GM21528 (cell line): ENCODE measurements at regions not wholly inside any gene's neighbourhood (a gene's known extent, or its start where the extent isn't known, plus 50 kb on each side); places are given as distances from the start of the nearest gene placed in this dataset.
"Not testable (repeated sequence)": the region's sequence is repeated elsewhere in the genome, so short reads cannot be mapped to it uniquely, and the experiment has no call there.

Source experiments
- ATAC-seq: cut with Tn5 transposase; IDR thresholded peaks from one replicate; pipeline ENCODE4 v1.9.1; 2021; ENCODE audit warnings: mild to moderate bottlenecking, moderate library complexity; ENCODE audit not compliant: unreplicated experiment, low FRiP score

DNA sequence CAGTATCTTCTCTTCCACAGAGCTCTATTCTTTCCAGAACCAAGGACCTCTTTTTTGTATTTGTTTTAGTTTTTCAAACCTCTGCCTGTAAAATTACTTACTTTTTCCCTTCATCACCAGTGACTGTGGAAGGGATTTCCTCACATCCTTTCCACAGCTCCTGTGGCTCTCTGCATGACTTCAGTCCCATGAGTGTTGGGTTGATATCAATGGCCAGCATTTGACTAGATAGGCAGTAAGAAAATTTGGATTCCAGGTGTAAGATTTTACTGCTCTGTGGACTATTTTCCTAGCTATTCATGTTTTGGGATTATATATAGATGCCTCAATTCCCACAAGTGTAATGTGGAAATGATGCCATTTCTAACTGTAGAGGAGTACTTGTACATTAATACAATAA, 171.5 kb upstream of the PTBP2 start:
- no peak for ATAC-seq

DNA sequence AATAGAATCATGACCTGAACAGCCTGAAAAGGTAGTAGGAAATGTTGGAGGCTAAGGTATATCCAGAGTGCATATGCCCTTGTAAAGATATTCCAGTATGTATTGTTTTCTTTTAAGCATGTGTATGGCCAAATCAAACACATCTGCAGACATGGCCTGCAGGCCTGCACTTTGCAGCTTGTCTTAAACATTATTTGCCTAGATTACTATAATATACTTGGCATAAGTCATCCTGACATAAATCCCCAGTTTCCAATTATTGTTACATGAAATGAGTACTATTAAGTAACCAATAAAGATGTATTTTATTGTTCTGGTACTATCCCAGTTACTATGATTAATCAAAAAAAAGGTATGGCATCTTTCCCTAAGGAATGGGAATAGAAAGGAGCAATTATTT, 169.1 kb upstream of the PTBP2 start:
- no peak for ATAC-seq

DNA sequence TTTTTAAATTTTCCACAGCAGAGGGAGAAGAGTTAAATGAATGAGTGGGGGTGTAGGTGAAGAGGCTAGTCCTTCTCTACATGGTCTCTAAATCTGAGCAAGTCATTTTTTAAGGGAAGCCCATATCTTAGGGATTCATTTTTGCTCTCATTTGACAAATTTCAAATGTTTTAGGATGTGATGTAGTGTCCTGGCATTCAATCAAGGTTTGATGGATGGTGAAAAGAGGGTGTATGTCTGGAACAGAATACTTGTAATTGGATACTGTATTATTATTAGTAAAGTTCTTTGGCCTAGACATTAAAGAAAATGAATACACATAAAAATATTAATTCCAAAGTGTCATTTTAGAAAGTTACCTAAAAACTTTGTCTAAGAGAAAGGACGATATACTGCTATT, 167.8 kb upstream of the PTBP2 start:
- no peak for ATAC-seq

DNA sequence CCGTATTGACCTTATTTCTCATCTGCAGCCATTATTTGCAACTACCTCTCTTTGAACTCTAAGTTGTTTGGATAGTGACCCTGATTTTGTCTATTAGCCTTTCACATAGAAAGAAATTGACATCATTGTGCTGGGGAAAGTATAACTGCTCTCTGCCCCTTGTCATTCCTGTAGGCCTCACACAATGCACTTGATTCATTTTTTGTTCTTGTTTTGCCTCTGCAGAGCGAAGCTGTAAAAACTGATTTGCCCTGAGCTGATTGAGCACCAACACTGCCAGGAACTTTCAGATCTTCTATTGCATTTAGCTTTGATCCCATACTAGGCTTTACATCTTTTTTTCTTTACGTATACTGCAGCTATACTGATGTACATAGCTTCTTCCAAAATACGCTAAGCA, 167.2 kb upstream of the PTBP2 start:
- no peak for ATAC-seq

DNA sequence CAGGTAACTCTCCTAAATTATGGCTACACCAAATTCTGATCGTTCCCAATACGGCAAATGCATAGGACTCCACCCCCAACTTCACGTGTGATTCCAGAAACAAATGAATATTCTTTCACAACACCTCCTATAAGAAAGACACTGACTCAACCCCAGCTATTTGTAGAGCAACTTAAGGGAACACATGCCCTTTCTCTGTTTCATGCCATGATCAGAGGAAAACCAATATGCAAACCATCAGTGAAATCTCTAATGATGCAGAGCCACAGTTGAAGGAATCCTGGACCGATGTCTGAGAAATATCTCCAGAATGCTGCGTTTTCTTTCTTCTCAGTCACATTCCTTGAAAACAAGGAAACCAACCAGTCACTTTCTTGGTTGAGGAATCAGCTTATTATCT, 164.2 kb upstream of the PTBP2 start:
- no peak for ATAC-seq

DNA sequence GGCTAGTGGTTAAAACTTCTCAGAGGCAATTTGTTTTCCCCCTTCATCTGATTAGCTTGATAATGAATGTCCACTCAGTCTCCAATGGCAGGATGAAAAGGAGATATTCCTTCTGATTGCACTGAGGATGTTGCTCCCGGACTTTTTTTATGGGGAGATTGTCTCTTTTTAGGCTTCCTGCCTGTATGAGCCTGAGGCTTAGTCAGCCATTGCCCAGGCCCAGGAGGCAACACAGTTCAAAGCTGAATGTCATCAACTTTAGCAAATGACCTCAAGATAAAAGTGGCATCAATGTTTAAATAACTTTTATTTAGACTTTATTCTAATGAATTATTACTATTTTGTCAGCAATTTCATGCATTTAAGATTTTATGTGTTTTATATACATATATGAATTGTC, 162.9 kb upstream of the PTBP2 start:
- no peak for ATAC-seq

DNA sequence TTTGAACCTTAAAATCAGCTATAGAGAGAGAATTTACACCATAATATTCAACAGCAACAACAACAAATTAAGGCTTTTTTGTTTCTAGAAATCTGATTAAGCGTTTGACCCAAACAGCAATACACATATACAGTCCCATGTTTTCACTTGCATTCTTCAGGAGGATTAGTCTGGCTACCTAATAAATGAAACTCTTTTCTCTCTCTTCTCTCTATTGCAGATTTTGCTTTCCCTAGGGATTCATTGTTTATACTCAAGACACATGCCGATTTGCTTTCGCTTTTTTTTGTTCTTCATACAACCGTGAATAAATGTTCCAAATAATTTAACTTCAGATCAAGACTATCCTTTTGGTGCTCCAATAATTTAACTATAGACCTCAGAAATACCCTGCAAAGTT, 162.4 kb upstream of the PTBP2 start:
- ATAC-seq = no peak

DNA sequence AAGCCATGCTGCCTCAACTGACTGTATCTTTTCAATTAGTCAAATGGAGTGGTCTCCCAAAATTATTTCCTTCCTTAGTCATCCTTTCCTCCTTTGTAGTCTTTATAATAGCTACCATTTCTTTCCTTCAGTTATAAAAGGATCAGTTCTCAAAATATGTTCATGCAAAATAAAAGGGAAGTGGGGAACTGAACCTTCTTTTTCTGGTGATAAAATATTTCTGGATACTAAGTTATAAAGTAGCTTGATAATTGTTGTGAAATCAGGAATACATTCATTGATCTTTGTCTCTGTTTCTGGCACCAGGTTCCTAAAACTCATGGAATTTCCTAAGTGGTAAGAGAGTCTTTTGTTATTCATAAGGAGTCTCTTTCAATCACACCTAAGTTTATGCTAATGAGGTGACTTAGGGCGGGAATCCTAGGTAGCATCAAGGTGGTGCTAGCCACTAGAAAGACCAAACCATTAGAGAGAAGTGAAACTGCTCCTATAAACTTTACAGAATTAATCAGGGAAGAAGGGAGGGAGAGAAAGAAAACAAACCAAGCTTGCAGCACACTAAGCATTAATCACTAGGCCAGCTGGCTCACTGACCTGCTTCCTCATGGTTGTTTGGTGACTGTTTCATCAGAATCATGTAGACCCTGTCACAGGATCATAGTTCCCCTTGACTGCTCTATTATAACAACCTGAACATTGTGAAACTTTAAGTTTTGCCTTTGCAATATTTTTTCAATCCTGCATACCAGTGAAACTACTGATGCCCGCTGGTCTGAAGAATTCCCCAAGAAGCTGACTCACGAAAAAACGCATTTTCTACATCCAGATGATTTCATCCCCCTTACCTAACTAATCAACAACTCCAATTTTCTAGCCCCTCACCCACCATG, 161.6 kb upstream of the PTBP2 start:
- ATAC-seq = no peak

DNA sequence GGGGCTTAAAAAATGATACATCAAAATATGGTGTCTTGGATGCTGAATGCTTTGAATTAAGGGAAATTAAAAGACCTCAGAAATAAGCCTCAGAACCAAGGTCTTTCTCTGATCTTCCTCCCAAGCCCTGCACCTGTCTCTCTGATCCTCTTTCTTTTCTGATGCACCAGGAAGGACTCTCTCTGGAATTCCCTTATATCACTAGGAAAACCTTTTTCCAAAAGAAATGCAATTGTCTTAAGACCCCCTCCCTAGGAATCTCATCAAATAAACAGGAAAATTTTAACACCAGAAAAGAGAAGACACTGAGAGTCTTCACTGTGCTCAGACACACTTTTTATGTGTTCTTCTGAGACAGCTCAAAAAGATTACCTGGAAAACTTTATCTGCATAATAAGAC, 159.5 kb upstream of the PTBP2 start:
- no peak for ATAC-seq

DNA sequence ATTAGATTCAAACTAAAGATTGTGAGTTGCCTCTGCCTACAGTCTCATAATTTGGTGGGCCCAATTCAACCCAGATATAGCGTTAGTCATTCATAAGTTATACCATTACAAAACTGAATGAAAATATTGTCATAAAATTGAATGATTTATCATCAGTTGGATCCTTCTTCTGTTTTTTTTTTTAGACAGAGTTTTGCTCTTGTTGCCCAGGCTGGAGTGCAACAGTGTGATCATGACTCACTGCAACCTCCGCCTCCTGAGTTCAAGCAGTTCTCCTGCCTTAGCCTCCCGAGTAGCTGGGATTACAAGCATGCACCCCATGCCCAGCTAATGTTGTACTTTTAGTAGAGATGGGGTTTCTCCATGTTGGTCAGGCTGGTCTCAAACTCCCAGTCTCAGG, 157.2 kb upstream of the PTBP2 start:
- ATAC-seq = not testable (repeated sequence)

DNA sequence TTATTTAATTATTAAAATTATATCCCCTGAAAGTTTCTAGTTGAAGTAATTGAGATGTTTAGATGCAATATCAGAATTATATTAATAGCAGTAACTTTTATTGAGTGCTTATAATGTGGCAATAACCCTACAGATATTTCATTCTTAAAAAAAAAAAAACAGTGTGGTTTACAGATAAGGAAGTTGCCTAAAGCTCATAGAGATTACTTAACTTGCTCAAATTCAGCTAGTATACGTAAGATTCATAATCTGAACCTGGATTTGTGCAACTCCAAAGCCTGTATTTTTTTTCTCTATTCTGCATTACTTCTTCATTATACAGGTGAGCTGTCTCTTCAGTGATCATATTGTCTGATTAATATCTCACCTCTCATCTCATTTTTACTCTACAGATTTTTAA, 156.0 kb upstream of the PTBP2 start:
- no peak for ATAC-seq

DNA sequence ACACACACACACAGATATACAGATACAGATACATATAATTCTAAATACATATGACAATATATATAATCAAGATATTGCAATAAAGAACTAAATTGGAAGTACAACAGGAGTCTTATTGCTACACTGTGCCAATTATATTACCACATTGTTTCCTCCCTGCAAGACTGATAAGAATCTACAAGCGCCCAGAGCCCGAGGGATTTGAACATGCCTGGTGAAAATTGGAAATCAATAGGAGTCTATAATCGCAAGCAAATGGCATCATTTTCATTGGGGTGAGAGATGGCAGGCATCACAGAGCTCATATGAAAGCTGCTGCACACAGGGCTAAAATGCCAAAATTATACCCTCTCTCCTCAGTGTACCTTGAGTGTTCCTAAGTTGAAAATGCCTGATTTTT, 152.9 kb upstream of the PTBP2 start:
- no peak for ATAC-seq

DNA sequence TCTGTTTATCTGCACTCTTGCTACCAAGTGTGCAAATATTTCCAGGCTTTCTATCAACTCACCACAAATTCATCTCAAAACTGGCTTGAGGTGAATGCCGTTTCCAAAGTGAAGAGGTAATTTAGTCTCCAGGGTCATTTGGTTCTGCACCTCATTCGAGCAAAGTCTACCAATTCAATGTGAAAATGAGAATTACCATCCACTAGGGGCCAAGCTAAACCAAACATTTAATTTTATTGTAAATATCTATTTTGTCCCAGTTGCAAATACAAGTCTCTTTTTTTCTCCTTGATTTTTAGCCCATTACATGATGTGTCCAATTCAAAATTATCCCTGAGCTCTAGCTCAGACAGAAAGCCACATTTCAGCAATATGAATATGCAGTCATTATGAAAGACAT, 152.3 kb upstream of the PTBP2 start:
- no peak for ATAC-seq

DNA sequence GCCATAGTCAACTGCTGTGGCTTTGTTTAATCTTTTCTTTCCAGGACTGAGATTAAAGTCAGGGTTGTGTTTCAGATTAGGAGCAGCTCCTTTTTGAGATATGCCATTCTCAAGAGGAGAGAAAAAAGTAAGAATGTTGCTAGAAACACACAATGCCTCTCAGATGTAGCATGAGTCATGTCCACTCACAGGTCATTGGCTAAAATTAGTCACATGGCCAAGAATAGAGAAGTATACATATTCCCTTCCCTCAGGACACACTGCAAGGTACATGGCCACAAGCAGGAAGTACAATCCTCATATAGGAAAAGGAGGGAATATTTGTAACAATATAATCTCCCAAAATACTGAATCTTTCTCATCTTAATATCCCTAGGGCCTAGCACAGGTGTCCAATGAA, 141.9 kb upstream of the PTBP2 start:
- ATAC-seq = no peak

DNA sequence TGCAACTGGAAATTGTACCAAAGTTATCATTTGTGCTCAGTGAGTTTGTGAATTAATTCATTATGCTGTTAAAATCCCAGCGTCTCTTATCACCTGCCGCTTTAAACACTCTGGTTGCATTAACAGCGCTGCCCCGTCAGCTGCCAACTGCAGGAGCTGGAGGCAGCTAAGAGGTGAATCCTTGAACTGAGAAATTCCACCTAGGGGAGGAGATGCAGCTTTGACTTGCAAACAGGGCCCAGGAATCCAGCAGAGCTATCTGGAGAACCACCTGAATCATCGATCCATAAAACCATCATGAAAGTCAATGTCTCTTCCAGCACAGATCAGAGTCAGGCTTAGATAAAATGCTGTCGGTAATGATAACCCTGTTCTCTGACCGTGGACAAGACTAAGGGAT, 140.7 kb upstream of the PTBP2 start:
- no peak for ATAC-seq

DNA sequence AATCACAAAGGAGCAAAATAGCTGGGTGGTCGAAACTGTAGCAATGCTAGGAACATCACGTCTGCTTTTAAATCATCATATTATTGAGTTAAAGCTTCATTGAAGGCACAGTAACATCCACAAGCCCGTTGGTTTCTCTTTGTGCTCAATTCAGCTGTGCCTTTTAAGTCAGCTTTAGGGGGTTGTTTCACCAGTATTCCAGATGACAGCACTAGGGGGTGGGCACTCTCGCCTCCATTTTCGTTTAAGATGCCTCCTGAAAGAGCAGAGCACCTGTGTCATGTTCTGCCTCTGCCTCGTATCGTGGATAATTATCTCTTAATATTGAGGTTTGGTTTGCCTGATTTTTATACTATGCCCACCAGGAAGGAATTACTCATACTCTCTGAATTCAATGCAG, 139.8 kb upstream of the PTBP2 start:
- ATAC-seq = no peak

DNA sequence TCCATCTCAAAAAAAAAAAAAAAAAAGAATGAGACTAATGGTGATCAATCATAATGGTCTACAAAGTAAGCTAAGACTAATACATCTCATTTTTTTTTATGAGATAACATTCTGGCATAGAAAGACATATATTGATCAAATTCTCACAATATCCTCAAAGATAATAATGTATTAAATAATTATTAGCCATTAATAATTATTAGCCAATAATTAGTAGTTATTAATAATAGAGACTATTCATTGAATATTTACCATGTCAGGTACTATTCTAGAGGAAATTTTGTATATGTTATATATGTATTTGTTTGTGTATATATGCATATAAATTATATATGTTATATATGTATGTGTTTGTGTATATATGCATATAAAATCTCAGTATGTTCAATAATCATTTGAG, 137.7 kb upstream of the PTBP2 start:
- no peak for ATAC-seq

DNA sequence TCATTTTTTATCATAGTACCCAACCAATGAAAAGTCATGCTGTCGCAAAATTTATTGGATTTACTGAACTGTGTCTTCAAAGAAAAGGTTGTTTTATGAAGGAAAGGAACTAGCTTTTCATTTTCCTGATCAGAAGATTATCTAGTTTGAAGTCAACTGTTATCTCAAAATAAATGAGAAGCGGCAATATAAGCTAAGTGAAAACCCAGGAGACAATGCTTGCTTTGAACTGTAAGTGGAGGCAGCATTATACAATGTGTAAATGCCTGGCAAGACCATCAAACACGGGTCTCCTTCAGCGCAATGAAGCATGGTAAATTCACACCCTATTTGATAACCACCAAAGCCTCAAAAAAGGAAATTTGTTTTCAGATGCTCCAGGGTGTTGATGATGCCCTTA, 134.4 kb upstream of the PTBP2 start:
- no peak for ATAC-seq

DNA sequence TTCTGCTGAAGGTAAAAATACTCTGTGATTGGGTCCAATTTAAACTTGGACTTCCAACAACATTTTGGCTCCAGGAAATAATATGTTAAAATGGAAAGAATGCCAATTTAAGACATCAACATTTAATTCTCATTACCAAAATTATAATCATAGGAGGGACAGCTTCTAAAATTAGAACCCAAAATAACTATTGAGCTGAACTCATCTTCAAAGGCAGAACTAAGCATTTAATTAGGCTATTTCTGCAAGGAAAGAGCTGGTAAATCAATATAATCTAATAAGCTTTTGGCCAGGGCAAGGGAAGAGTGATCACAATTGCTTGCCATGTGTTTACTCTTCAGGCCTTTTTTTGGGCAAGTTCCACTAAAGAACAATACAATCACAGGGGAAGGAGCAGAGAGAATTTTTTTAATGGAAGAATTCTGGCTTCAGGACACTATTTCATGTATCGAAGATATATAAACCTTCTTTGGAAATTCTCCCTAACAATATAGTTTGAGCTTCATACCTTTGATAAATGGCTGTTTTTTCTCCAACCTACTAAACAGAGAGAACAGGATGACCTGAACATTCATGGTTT, 133.1 kb upstream of the PTBP2 start:
- ATAC-seq = no peak

DNA sequence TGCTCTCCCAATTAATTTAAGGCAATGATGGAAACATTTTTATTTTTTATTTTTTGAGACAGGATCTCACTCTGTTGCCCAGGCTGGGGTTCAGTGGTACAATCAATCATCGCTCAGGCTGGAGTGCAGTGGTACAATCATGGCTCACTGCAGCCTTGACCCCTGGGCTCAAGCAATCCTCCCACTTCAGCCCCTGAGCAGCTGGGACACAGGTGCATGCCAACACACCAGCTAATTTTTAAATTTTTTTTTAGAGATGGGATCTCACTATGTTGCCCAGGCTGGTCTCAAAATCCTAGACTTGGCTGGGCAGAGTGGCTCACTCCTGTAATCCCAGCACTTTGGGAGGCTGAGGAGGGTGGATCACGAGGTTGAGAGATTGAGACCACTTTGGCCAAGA, 126.1 kb upstream of the PTBP2 start:
- ATAC-seq = not testable (repeated sequence)

DNA sequence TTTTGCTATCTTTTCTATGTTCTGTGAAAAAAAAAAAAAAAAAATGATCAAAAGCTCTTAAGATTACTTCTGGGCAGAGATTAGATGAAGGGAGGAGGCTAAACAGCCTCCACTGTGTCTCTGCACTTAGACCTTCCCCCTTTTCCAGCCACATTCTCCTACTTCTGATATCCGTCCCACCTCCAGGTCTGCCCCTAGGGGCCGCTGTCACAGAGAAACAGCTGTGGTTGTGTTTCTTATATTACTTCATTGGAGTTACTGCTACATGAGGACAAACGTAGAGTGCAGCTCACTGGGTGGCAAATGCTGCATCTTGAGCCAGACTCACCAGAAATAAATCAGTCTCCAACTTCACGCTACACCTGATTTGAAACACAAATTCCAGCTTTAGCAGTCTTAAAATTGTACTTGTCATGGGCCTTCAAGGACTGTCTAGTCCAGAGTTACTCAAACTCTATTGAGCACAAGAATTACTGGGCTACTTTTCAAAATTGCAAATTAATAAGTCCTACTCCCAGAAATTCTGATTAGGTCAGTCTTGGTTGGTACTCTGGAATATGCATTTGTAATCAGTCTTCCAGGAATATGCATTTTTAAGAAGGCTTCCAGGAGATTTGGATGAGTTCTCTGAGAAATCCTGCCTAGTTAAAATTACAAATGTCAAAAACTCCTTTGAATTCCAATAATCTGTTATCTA, 125.2 kb upstream of the PTBP2 start:
- no peak for ATAC-seq

DNA sequence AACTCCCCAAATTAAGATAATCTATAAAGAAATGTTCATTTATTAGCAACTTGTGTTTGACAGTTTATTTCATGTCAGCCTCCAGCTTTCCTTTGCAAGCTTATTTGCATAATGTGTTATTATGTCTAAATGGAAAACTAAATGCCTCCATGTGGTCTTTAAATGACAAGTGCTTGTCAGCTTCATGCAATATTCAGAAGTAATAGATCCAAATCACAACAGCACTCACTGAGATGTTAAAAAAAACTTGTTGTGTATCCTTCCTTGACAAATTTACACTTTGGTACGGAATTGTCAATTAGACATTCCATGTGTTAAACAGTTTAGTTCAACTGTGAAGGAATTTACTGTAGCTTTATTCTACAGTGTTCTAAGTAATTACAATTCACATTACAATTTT, 124.4 kb upstream of the PTBP2 start:
- no peak for ATAC-seq
